Activated CD4-positive, alpha-beta T cell treated with anti-CD3 and anti-CD28 coated beads for 36 hours (primary cell): ENCODE measurements at regions not wholly inside any gene's neighbourhood (a gene's known extent, or its start where the extent isn't known, plus 50 kb on each side); places are given as distances from the start of the nearest gene placed in this dataset.
"Not testable (repeated sequence)": the region's sequence is repeated elsewhere in the genome, so short reads cannot be mapped to it uniquely, and the experiment has no call there.

Experiments
- ATAC-seq: fragments of 200-7000 bp; cut with Tn5 transposase; one replicate; pipeline ENCODE4 v1.10.0; 2021; ENCODE audit warnings: mild to moderate bottlenecking, moderate library complexity
- CTCF ChIA-PET: fragments of 350-600 bp; sonication (Branson Sonifier 250); formaldehyde crosslinking; loops from one replicate; lab custom pipeline; 2021; ENCODE audit warnings: antibody characterized with exemption; lab: Charles Lee
- POLR2A ChIA-PET: fragments of 350-600 bp; sonication (Branson Sonifier 250); formaldehyde crosslinking; loops from one replicate; lab custom pipeline; 2021; ENCODE audit warnings: antibody characterized with exemption, inconsistent platforms; lab: Charles Lee
- DNase-seq: peaks from one replicate; pipeline ENCODE4 v3.0.0-alpha.2; 2020
- H3K27ac Mint-ChIP-seq: one replicate; pipeline ENCODE4 v1.8.0; 2021; ENCODE audit warnings: mixed read lengths
- H3K27me3 Mint-ChIP-seq: one replicate; pipeline ENCODE4 v1.8.0; 2021; ENCODE audit warnings: mixed read lengths
- H3K36me3 Mint-ChIP-seq: one replicate; pipeline ENCODE4 v1.8.0; 2021; ENCODE audit warnings: low read depth, mixed read lengths
- H3K4me1 Mint-ChIP-seq: one replicate; pipeline ENCODE4 v1.8.0; 2021; ENCODE audit warnings: mixed read lengths
- H3K4me3 Mint-ChIP-seq: one replicate; pipeline ENCODE4 v1.8.0; 2021; ENCODE audit warnings: mild to moderate bottlenecking, moderate library complexity, mixed read lengths
- H3K9me3 Mint-ChIP-seq: one replicate; pipeline ENCODE4 v1.8.0; 2021; ENCODE audit warnings: low read depth, mixed read lengths
- intact Hi-C, 2 experiments: fragments of 100-400 bp; cut with DNase I in 1 of 2; cut with micrococcal nuclease in 1 of 2; formaldehyde crosslinking; loops; one replicate each; pipeline versions ENCODE4 v1.14.2 to v1.15.1; 2022 to 2024; cut with DNase I, micrococcal nuclease

DNA sequence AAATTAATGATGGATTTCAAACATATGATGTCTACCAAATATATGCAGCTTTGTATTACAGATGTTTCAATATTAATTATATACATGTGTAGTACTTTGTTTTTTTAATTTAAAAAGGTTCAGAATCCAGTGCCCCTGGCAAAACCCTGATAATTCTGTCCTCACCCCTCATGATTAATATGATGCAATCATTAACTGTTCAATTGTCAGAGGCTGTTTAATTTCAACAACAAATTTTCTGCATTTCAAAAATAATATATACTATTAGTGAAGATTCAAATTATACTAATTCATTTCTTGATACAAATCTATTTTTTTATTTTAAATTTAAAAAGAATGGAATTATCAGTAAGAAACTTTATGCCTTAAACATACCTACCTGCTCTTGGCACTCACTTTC lies 162.6 kb downstream of the HHIPL2 start:
- no peak for ATAC-seq
- H3K4me1 Mint-ChIP-seq = no peaks in the 10 kb centered on the region
- ChIA-PET POLR2A (no interaction called here), CTCF (interaction anchor here (0.8 kb wide), 1 partner anchor 700 kb away, joined by 3 read pairs; no protein-coding TSS in a partner anchor)
- no peak overlapping the region for H3K4me3 Mint-ChIP-seq
- no peak for DNase-seq
- no peaks in the 10 kb centered on the region for H3K36me3 Mint-ChIP-seq
- peaks cover 7% of the 10 kb centered on the region for H3K9me3 Mint-ChIP-seq
- H3K27ac Mint-ChIP-seq = no peak overlapping the region
- intact Hi-C loops = no loop called here
- no peaks in the 10 kb centered on the region for H3K27me3 Mint-ChIP-seq

- intact Hi-C loops = no loop called here
- CTCF ChIA-PET = interaction anchor here (0.8 kb wide), 1 partner anchor 699 kb away, joined by 3 read pairs; no protein-coding TSS in a partner anchor
- H3K27me3 Mint-ChIP-seq = no peaks in the 10 kb centered on the region
- DNase-seq (no peak), ATAC-seq (no peak)
- H3K27ac Mint-ChIP-seq = no peak overlapping the region
- H3K9me3 Mint-ChIP-seq = peaks cover 13% of the 10 kb centered on the region
- H3K4me3 Mint-ChIP-seq = no peak overlapping the region
- H3K36me3 Mint-ChIP-seq = no peaks in the 10 kb centered on the region
- H3K4me1 Mint-ChIP-seq = no peaks in the 10 kb centered on the region
- POLR2A ChIA-PET = no interaction called here
Measured at GRCh38 chr1:222384531-222384930, 163.4 kb downstream of the HHIPL2 start.

- intact Hi-C loops = no loop called here
- H3K4me1 Mint-ChIP-seq = no peaks in the 10 kb centered on the region
- H3K36me3 Mint-ChIP-seq = no peaks in the 10 kb centered on the region
- no peak overlapping the region for H3K4me3 Mint-ChIP-seq
- ChIA-PET CTCF (interaction anchor here (0.7 kb wide), 1 partner anchor 153 kb away, joined by 3 read pairs; no protein-coding TSS in a partner anchor), POLR2A (no interaction called here)
- no peaks in the 10 kb centered on the region for H3K27me3 Mint-ChIP-seq
- peaks cover 13% of the 10 kb centered on the region for H3K9me3 Mint-ChIP-seq
- DNase-seq (no peak), ATAC-seq (no peak)
- H3K27ac Mint-ChIP-seq = no peak overlapping the region
Measured at GRCh38 chr1:222382171-222382570, 165.7 kb downstream of the HHIPL2 start.

GRCh38 chr1:222377428-222378088 lies 170.3 kb downstream of the HHIPL2 start:
- ATAC-seq (no peak), DNase-seq (no peak)
- no peaks in the 10 kb centered on the region for H3K36me3 Mint-ChIP-seq
- ChIA-PET POLR2A (no interaction called here), CTCF (no interaction called here)
- H3K9me3 Mint-ChIP-seq = peaks cover 13% of the 10 kb centered on the region
- H3K27me3 Mint-ChIP-seq = no peaks in the 10 kb centered on the region
- no peak overlapping the region for H3K27ac Mint-ChIP-seq
- intact Hi-C loops = no loop called here
- peaks cover 8% of the 10 kb centered on the region for H3K4me1 Mint-ChIP-seq
- H3K4me3 Mint-ChIP-seq = no peak overlapping the region

- H3K27ac Mint-ChIP-seq, intact Hi-C loops, POLR2A ChIA-PET, ATAC-seq, CTCF ChIA-PET, DNase-seq, H3K4me3 Mint-ChIP-seq, H3K4me1 Mint-ChIP-seq, H3K36me3 Mint-ChIP-seq, H3K27me3 Mint-ChIP-seq: not testable (repeated sequence)
- peaks cover 13% of the 10 kb centered on the region for H3K9me3 Mint-ChIP-seq
Measured at GRCh38 chr1:222376791-222377190, 171.1 kb downstream of the HHIPL2 start.

DNA sequence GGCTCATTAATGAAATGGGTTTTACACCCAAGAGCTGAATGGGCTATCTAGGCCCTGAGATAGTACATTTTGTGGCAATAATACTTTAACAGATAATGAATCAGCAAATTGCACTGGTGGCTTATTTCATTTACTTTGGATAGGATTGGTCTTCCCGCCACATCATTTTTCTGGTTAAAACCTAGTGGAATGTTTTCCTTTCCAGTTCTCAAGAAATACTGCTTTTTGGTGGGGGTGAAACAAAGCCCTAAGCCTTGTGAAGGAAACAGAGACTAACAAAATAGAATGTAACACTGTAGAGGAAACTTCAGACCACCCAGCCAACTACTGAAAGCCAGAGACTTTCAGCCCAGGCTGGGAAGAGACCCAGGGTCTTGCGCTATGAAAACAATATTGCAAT lies 172.2 kb downstream of the HHIPL2 start:
- H3K4me1 Mint-ChIP-seq = peaks cover 8% of the 10 kb centered on the region
- DNase-seq = no peak
- POLR2A ChIA-PET = no interaction called here
- H3K27ac Mint-ChIP-seq = no peak overlapping the region
- no peak for ATAC-seq
- no peak overlapping the region for H3K4me3 Mint-ChIP-seq
- intact Hi-C loops = no loop called here
- no peaks in the 10 kb centered on the region for H3K27me3 Mint-ChIP-seq
- H3K36me3 Mint-ChIP-seq = no peaks in the 10 kb centered on the region
- CTCF ChIA-PET = interaction anchor here (1.2 kb wide), 1 partner anchor 80 kb away, joined by 4 read pairs; no protein-coding TSS in a partner anchor
- peaks cover 10% of the 10 kb centered on the region for H3K9me3 Mint-ChIP-seq

DNA sequence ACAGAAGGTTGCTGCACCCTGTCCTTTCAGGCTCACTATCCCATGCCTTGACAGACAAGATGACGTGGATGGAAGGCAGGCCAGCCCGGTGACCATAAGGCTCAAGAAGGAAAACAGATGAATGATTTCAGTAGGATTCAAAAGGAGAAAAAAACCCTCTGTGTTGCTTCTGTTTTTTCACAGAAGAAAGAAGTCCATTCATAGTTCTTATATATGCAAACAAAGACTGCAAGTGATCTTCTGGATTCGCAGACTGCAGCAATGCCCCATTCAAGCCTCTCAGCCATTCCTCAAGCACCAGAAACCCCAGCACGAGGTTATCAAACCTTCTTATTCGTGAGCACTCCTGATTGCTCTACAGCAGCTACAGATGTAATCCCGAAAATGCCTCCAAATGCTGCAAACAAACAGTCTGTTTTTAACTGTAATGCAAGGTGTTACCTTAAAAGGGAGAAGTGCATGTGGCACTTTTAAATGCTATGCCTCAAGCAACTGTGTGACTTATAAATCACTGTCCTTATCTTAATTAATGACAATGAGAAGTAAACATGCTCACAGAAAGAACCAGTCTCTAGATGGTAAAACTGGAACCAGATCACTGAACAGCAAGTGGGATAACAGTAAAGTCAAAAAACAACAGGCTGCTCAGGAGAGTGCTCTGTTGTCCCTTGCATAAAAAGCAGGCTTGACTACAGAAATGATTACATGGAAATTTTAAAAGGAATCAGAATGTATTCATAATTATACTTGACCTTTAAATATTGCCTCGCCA lies 173.9 kb downstream of the HHIPL2 start:
- Mint-ChIP-seq H3K4me3 (no peak overlapping the region), H3K9me3 (no peaks in the 10 kb centered on the region), H3K27ac (no peak overlapping the region), H3K36me3 (no peaks in the 10 kb centered on the region), H3K4me1 (peaks cover 8% of the 10 kb centered on the region), H3K27me3 (no peaks in the 10 kb centered on the region)
- ChIA-PET CTCF (no interaction called here), POLR2A (no interaction called here)
- DNase-seq (no peak), ATAC-seq (no peak)
- intact Hi-C loops = no loop called here

GRCh38 chr1:222373216-222373615 lies 174.7 kb downstream of the HHIPL2 start:
- DNase-seq (no peak), ATAC-seq (no peak)
- intact Hi-C loops = no loop called here
- Mint-ChIP-seq H3K36me3 (no peaks in the 10 kb centered on the region), H3K4me1 (peaks cover 8% of the 10 kb centered on the region), H3K27me3 (no peaks in the 10 kb centered on the region), H3K9me3 (no peaks in the 10 kb centered on the region), H3K4me3 (no peak overlapping the region), H3K27ac (no peak overlapping the region)
- CTCF ChIA-PET = no interaction called here
- POLR2A ChIA-PET = no interaction called here

DNA sequence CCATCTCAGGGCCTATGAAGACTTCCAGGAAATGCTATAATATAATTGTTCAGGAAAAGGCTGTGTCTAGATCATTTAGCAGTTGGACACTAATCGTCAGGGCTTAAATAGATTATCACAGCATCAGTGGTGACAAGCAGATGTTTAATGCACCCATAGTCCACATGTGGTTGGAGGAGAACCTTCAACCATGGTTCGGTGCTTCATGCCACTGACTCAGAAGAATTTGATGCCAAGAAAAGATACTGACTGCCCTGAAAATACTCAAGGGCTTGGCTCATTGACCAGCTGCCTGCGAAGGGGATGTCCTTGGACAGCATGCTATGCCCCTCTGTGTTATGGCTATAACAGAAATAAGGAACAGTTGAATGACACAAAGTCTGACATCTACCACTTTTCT lies 175.7 kb downstream of the HHIPL2 start:
- intact Hi-C loops = no loop called here
- ChIA-PET POLR2A (no interaction called here), CTCF (no interaction called here)
- ATAC-seq = no peak
- DNase-seq = no peak
- Mint-ChIP-seq H3K4me1 (peaks cover 8% of the 10 kb centered on the region), H3K27me3 (no peaks in the 10 kb centered on the region), H3K36me3 (no peaks in the 10 kb centered on the region), H3K9me3 (no peaks in the 10 kb centered on the region), H3K4me3 (no peak overlapping the region), H3K27ac (no peak overlapping the region)

DNA sequence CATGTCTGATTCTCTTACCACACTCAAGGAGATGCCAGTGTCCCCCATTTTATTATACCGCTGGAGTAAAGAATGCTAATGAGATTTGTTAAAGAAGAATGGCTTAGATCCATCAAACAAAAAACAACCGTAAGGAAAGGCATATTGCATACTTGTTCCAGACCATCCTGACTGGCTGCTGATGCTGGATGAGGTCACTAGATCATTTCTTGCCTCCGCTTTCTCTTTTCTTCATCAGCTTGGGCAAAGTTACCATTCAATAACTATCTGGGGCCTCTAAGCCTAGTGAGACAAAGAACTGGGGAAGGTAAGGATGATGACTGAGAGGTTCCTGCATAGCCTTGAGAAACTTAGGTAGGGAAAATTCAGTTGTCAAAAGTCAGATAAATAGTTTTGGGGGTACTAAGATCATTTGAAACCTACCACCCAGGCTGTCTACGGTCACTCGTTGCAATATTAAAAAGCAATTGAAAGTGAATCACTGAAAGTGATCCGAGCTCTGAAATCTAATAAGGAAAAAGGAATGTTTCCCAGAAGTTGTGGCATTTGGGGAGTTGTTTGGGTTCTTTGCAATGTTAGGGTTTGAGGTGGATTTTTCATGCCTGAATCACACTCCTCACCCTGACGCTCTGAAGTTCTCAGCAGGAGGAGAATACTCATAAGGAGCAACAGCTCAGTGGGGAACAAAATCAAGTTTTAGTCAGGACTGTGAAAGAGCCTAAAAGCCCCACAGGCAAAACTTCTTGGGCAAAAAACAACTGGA lies 176.8 kb downstream of the HHIPL2 start:
- DNase-seq = no peak
- CTCF ChIA-PET = interaction anchor here (0.7 kb wide), 1 partner anchor 10 kb away, joined by 3 read pairs; no protein-coding TSS in a partner anchor
- Mint-ChIP-seq H3K4me3 (no peak overlapping the region), H3K27ac (no peak overlapping the region), H3K36me3 (no peaks in the 10 kb centered on the region), H3K27me3 (no peaks in the 10 kb centered on the region), H3K4me1 (peaks cover 8% of the 10 kb centered on the region), H3K9me3 (no peaks in the 10 kb centered on the region)
- ATAC-seq = no peak
- POLR2A ChIA-PET = no interaction called here
- intact Hi-C loops = no loop called here

- peaks cover 8% of the 10 kb centered on the region for H3K4me1 Mint-ChIP-seq
- H3K27ac Mint-ChIP-seq = no peak overlapping the region
- no peak for ATAC-seq
- no peak for DNase-seq
- no peak overlapping the region for H3K4me3 Mint-ChIP-seq
- POLR2A ChIA-PET = no interaction called here
- CTCF ChIA-PET = interaction anchor here (0.7 kb wide), 1 partner anchor 9 kb away, joined by 3 read pairs; no protein-coding TSS in a partner anchor
- H3K36me3 Mint-ChIP-seq = no peaks in the 10 kb centered on the region
- H3K9me3 Mint-ChIP-seq = no peaks in the 10 kb centered on the region
- no peaks in the 10 kb centered on the region for H3K27me3 Mint-ChIP-seq
- intact Hi-C loops = no loop called here
Measured at GRCh38 chr1:222370081-222370912, 177.6 kb downstream of the HHIPL2 start.
